ENCODE measurements at regions not wholly inside any gene's neighbourhood (a gene's known extent, or its start where the extent isn't known, plus 50 kb on each side); places are given as distances from the start of the nearest gene placed in this dataset.

DNA sequence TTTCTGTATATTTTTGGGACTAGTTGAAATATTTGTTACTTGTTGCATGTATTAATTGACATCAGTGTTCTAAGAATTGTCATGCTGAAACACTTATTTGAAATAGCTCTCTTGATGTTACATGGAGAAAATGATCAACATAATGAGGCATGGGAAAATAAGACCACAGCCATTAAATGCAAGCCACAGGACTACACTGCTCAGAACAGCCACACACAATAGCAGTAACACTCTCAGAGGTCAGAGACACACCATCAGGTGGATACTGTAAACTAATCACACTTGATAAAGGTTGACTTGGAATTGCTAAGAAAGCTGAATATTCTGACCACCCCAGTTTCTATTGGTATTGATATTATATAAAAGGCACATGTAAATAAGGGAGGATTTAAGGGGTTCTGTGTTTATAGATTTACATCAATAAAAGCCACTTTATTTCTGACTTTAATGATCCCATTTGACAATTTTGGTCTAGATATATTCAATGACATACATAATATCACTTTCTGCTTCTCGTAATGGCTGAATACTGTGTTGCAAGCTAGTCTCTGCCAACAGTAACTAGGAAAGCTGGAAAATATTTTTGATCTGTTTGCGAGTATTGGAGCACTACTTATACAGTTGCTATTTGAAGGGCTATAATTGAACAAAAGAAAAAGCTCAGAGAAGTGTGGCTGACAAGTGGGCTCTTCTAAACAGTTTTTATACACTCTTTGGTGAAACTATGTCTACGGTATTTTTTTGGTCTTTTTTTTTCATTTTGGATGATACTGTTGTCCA is 876.5 kb upstream of the INTU start:
- 48 to 49% methylated on average over 3 of the region's 3 CpGs for WGBS, 2 donors
- DNase-seq (ENCODE audit: low spot score in 2 of 2): no peak
- TF ChIP-seq, protein P1, sequence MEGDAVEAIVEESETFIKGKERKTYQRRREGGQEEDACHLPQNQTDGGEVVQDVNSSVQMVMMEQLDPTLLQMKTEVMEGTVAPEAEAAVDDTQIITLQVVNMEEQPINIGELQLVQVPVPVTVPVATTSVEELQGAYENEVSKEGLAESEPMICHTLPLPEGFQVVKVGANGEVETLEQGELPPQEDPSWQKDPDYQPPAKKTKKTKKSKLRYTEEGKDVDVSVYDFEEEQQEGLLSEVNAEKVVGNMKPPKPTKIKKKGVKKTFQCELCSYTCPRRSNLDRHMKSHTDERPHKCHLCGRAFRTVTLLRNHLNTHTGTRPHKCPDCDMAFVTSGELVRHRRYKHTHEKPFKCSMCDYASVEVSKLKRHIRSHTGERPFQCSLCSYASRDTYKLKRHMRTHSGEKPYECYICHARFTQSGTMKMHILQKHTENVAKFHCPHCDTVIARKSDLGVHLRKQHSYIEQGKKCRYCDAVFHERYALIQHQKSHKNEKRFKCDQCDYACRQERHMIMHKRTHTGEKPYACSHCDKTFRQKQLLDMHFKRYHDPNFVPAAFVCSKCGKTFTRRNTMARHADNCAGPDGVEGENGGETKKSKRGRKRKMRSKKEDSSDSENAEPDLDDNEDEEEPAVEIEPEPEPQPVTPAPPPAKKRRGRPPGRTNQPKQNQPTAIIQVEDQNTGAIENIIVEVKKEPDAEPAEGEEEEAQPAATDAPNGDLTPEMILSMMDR (IDR thresholded peaks at IDR 0.05): no peak
- no peak for TF ChIP-seq POLR2A (IDR thresholded peaks at IDR 0.05)
- intact Hi-C loops (cut with DNase I; ENCODE audit: low total_unique reads): no loop called here
- H3K4me3 ChIP-seq (ENCODE audit: low read depth, poor library complexity, severe bottlenecking): no peak overlapping the region

DNA sequence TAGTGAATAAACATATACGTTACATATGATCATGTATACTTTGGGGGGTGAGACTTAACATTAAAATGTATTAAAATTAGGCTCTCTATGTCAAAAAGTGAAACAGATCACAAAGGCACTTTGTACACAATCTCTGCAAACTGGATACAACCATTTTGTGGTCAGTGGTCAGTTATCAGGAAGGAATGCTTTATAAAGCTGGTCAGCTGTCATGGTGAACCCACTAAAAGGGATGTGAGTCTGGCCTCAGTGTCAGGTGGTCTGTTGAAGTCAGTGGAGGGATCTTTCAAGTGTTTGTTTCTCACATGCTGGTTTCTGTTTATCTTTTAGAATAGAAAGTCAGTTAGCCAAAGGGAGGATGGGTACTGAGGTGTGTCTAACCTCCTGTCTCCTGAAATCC is 875.5 kb upstream of the INTU start:
- TF ChIP-seq, protein P1 (IDR thresholded peaks at IDR 0.05): no peak
- TF ChIP-seq POLR2A (IDR thresholded peaks at IDR 0.05): no peak
- intact Hi-C loops (cut with DNase I; ENCODE audit: low total_unique reads): no loop called here

DNA sequence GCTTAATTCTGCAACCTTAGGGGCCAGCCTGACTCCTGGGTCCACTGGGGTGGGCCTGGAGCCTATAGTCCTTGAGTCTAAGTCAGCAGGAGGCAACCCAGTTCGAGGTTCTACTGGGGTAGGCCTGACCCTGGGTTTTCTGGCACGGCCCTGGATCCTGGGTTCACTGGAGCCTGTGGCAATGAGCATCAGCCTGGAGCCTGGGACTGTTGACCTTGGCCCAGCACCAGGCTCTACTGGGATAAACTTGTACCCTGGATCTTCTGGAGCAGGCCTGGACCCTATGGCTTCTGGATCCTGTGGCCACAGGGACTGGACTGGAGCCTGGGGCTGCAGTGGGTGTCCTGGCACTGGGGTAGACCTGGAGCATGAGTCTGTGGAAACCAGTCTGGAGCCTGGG is 874.3 kb upstream of the INTU start:
- intact Hi-C loops (cut with DNase I; ENCODE audit: low total_unique reads): no loop called here
- TF ChIP-seq POLR2A (IDR thresholded peaks at IDR 0.05): no peak
- TF ChIP-seq, protein P1 (IDR thresholded peaks at IDR 0.05): no peak
- no peak overlapping the region for H3K4me3 ChIP-seq (ENCODE audit: low read depth, poor library complexity, severe bottlenecking)
- DNase-seq (ENCODE audit: low spot score in 2 of 2): no peak
- WGBS, 2 donors: no CpG with 5 or more reads among the region's 2 CpGs

More for the DNA sequence above, 875.5 kb upstream of the INTU start:
- WGBS, 2 donors: 87 to 92% methylated on average over 1 of the region's 1 CpG
- no peak overlapping the region for H3K4me3 ChIP-seq (ENCODE audit: low read depth, poor library complexity, severe bottlenecking)
- no peak for DNase-seq (ENCODE audit: low spot score in 2 of 2)

DNA sequence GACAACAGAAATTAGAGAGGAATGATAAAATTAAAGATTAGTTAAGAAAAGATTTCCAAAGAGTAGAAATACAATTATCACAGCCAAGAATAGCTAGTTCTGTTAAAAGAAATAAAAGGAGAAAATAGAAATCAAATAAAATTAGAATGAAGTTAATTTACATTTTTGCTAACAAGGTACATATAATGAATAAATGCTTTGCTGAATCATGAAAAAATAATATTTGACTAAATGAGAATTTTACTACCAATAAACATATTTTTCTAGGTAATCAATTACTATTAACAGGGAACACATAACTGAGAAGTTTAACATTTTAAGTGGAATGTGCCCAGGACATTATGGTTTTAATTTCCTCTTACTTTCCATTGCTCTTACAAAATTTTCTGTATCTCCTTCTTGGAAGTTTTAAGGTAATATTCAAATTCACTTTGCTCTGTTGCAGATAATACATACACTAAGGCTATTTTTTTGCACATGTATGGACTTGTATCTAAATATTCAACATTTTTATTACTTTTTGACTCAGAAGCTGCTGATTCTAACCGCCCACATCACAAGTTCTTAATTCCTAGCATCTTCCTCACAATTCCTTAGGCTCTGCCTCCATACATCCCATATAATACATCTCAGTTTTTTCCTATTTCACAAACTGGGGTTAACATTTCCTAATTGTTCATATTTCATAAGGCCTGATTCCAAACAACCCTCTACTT is 870.7 kb upstream of the INTU start:
- WGBS, 2 donors: 71 to 82% methylated on average over 1 of the region's 1 CpG
- intact Hi-C loops (cut with DNase I; ENCODE audit: low total_unique reads): no loop called here
- TF ChIP-seq, protein P1 (IDR thresholded peaks at IDR 0.05): no peak
- no peak for TF ChIP-seq POLR2A (IDR thresholded peaks at IDR 0.05)
- H3K4me3 ChIP-seq (ENCODE audit: low read depth, poor library complexity, severe bottlenecking): no peak overlapping the region
- DNase-seq (ENCODE audit: low spot score in 2 of 2): no peak

DNA sequence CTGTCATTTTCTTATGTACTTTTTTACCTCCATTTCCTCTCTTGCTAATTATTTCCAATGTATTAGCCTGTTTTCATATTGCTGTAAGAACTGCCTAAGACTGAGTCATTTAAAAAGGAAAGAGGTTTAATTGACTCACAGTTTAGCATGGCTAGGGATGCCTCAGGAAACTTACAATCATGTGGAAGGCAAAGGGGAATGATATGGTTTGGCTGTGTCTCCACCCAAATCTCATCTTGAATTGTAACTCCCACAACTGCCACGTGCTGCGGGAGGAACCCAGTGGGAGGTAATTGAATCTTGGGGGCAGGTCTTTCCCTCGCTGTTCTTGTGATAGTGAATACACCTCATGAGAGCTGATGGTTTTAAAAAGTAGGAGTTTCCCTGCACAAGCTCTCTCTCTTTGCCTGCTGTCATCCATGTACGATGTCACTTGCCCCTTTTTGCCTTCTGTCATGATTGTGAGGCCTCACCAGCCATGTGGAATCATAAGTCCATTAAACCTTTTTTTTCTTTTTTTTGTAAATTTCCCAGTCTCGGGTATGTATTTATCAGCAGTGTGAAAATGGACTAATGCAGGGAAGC is 870.0 kb upstream of the INTU start:
- WGBS, 2 donors: 90% methylated on average over 5 of the region's 5 CpGs
- DNase-seq (ENCODE audit: low spot score in 2 of 2): no peak
- intact Hi-C loops (cut with DNase I; ENCODE audit: low total_unique reads): no loop called here
- no peak overlapping the region for H3K4me3 ChIP-seq (ENCODE audit: low read depth, poor library complexity, severe bottlenecking)
- TF ChIP-seq POLR2A (IDR thresholded peaks at IDR 0.05): no peak
- TF ChIP-seq, protein P1 (IDR thresholded peaks at IDR 0.05): no peak

All from lower leg skin (tissue), 4 donors.